ENCODE measurements at regions not wholly inside any gene's neighbourhood (a gene's known extent, or its start where the extent isn't known, plus 50 kb on each side); places are given as distances from the start of the nearest gene placed in this dataset.

DNA sequence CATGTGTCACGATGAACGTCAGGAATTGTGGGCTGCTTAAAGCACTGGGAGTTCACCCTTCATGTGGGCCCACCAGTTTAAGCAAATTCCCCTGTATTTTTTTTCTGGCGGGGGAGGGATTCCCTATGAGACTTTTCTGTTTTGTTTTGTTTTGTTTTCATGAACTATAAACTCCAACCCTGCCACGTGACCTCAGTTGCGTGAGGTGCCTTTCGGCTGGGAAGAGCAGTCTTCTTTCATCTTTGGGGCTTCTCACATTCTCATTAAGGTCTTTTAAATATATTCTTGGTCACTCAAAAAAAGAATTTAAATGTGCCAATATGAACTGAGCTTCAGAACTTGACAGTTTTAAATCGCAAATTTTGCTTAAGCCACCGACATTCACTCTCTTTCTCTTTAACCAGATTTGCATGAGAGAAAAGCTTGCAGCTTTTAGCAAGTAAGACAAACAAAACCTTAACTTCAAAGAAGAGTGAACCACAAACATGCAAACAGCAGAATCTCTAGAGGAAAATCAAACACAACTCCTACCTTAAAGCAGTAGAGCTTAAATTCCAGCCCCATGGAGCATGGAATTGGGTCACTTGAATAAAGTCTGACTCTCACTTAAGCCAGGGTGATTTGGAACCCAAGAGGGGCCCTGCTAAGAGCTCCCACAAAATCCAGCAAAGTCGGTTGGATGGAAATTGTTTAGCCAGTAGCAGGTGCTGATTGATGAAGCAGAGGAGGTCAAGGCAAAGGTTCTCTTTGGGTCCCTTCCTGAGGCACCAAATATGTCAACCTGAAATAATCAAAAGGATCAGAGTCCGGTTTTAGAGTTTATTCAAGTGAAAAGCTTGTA lies 699.8 kb upstream of the GBE1 start:
- TF ChIP-seq POLR2AphosphoS5 (IDR thresholded peaks at IDR 0.05; ENCODE audit: low read depth, low read length) (no peak), SIN3A (IDR thresholded peaks at IDR 0.05; ENCODE audit: borderline replicate concordance, insufficient read depth, low read length) (no peak)
